Spinal cord (tissue), 9 donors: ENCODE measurements at regions not wholly inside any gene's neighbourhood (a gene's known extent, or its start where the extent isn't known, plus 50 kb on each side); places are given as distances from the start of the nearest gene placed in this dataset.

Source experiments
- DNase-seq, 6 donors: peaks; one replicate each; pipeline versions ENCODE4 v3.0.0 to v3.0.0-alpha.2; 2013 to 2015; ENCODE audit warnings: low spot score in 6 of 6, low read depth in 4 of 6
- H3K27ac ChIP-seq: one replicate; pipeline ENCODE4 v1.5.1; 2013; ENCODE audit warnings: low read depth, low read length, control low read depth
- H3K27me3 ChIP-seq: one replicate; pipeline ENCODE4 v1.6.1; 2013; ENCODE audit warnings: low read length; ENCODE audit not compliant: control insufficient read depth, insufficient read depth
- H3K36me3 ChIP-seq: one replicate; pipeline ENCODE4 v1.6.1; 2013; ENCODE audit warnings: low read length; ENCODE audit not compliant: control insufficient read depth, insufficient read depth
- H3K4me1 ChIP-seq: one replicate; pipeline ENCODE4 v1.6.1; 2013; ENCODE audit warnings: low read length; ENCODE audit not compliant: control insufficient read depth, insufficient read depth
- H3K4me3 ChIP-seq: one replicate; pipeline ENCODE4 v1.5.1; 2013; ENCODE audit warnings: low read depth, low read length, control low read depth
- H3K9me3 ChIP-seq: one replicate; pipeline ENCODE4 v1.6.1; 2013; ENCODE audit warnings: low read length; ENCODE audit not compliant: control insufficient read depth, insufficient read depth
- whole genome bisulfite sequencing: methylation state at CpG from one replicate; pipeline ENCODE4 v1.1.5; 2013; ENCODE audit warnings: missing lambda C conversion rate; ENCODE audit not compliant: insufficient coverage; 5-methylcytosine and 5-hydroxymethylcytosine counted together
- donor health status: healthy.

DNA sequence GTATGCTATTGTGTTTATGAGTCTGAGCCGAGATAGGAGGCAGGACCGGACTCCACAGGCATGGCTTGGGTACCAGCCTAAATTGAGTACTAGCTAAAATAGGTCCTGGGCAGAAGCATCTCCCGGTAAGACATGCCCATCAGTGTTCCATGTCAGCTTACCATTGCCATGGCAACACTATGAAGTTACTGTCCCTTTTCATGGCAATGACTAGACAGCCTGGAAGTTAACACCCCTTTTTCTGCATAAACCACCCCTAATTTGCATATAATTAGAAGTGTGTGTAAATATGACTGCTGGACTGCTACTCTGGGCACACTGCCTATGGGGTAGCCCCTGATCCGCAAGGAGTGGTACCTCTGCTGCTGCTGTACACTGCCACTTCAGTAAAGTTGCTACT, 1005.1 kb upstream of the FAM98A start:
- Histone ChIP-seq H3K36me3 (no peaks in the 10 kb centered on the region), H3K4me1 (no peaks in the 10 kb centered on the region), H3K9me3 (no peaks in the 10 kb centered on the region), H3K4me3 (no peak overlapping the region), H3K27me3 (no peaks in the 10 kb centered on the region), H3K27ac (no peak overlapping the region)
- 38% methylated on average over 1 of the region's 4 CpGs for WGBS
- DNase-seq: peak in 2 of 6 donors; percentile 17 to 31

DNA sequence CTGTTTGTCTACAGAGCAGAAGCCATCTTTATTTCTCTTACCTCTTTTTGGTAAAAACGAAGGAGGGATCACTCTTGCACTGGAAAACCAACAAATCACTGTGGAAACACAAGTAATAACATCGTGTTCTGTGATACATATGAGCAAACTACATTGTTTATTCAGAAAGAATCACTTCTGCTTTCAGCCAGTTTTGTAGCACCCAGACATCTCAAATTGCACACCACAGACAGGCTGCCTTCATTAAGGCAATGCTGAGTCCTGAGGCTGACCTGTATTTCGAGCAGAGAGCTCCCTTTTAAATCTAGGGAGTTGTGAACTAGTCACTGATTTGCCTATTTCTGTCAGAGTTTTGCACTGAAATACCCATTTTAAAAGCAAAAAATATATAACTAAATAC, 1003.2 kb upstream of the FAM98A start:
- Histone ChIP-seq H3K4me1 (no peaks in the 10 kb centered on the region), H3K27me3 (no peaks in the 10 kb centered on the region), H3K36me3 (no peaks in the 10 kb centered on the region), H3K4me3 (no peak overlapping the region), H3K27ac (no peak overlapping the region), H3K9me3 (no peaks in the 10 kb centered on the region)
- no CpG with 5 or more reads among the region's 3 CpGs for WGBS
- DNase-seq: no peak

DNA sequence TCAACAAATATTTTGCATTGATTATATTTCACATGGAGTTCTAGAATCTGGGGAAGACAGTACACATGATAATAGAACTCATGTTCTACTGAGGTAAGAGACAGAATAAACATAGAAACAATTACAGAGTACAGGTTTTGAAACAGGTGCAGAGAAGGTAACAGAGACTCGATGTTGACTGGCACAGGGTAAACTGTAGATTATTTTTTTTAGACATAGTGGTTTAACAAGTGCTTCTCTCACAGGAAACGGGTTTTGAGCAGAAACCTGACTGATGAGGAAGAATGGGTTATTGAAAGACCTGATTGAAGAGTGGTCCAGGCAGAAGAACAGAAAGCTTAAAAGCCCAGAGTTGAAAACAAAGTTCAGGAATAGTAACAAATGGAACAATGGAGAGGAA, 1002.5 kb upstream of the FAM98A start:
- no peaks in the 10 kb centered on the region for H3K9me3 ChIP-seq
- no peaks in the 10 kb centered on the region for H3K36me3 ChIP-seq
- H3K27me3 ChIP-seq: no peaks in the 10 kb centered on the region
- H3K27ac ChIP-seq: no peak overlapping the region
- no peaks in the 10 kb centered on the region for H3K4me1 ChIP-seq
- H3K4me3 ChIP-seq: no peak overlapping the region
- WGBS: 69% methylated on average over 2 of the region's 2 CpGs
- no peak for DNase-seq

DNA sequence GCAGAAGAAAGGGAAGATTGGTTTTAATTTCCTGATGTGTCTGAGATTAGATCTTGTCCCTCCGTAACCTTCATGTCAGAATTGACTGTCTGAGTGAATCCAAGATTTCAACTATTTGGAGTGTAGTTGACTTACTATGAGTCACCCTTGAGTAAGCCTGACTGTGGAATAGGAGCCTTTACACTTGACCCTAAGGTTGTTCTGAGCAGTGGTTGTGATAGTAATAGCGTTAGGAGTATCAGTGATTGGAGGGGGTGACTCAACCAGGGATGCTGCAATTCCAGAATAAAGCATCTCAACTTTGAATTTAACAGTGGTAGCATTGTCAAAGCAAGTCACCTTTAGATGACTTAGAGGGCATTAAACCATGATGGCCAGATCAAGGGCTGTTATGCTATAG, 979.5 kb upstream of the FAM98A start:
- Histone ChIP-seq H3K36me3 (no peaks in the 10 kb centered on the region), H3K4me1 (no peaks in the 10 kb centered on the region), H3K4me3 (no peak overlapping the region), H3K9me3 (no peaks in the 10 kb centered on the region), H3K27me3 (no peaks in the 10 kb centered on the region), H3K27ac (no peak overlapping the region)
- WGBS: 83% methylated on average over 1 of the region's 2 CpGs
- no peak for DNase-seq

DNA sequence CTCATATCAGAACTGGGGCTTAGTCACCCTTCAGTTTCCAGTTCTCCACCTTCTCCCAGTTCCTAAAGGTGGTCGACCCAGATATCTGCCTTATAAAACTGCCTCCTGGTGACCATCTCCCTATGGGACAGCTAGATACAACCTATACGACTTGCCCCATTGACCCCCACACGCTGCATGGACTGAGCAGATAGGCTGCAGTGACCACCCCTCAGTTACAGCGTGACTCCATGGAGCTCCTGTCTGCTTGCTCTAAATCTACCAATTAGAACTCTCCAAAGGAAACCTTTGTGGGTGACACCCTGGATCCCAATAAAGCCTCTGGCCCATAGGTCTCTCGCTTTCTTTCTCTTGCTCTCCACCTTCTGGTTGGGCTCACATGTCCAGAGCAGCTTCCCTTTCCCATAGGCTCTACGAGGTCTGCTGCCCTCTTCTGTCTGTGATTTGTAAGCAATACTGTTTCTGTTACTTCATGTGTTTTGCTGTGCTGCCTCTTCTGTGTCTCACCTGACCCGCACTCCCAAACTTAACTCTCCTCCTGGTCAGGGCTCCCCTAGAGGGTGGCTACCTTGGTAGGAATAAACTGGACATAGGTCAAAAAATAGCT, 971.3 kb upstream of the FAM98A start:
- 83% methylated on average over 4 of the region's 7 CpGs for WGBS
- Histone ChIP-seq H3K9me3 (no peaks in the 10 kb centered on the region), H3K27me3 (no peaks in the 10 kb centered on the region), H3K4me1 (no peaks in the 10 kb centered on the region), H3K4me3 (no peak overlapping the region), H3K36me3 (no peaks in the 10 kb centered on the region), H3K27ac (no peak overlapping the region)
- peak in 2 of 6 donors; percentile 12 to 21 for DNase-seq

DNA sequence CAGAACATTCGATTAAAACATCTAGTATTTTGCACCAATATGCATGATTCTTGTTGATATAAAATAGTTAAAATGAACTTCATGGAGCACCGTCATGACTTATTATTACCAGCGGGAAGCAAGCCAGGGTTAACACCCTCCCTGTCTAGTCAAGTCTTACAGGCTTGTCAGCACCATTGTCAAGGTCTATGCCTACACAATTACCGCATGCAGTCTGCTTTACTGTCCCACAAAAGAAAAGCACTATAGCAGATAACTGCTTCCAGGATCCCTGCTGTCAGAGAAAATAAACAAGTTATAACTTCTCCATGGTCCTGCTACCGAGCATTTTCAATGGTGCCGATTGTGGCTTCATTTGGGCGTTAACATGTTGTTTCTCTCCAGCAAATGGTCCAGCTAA, 968.0 kb upstream of the FAM98A start:
- WGBS: 32% methylated on average over 5 of the region's 7 CpGs
- no peaks in the 10 kb centered on the region for H3K27me3 ChIP-seq
- no peaks in the 10 kb centered on the region for H3K4me1 ChIP-seq
- no peak overlapping the region for H3K4me3 ChIP-seq
- peak in 1 of 6 donors; percentile 25 for DNase-seq
- H3K9me3 ChIP-seq: no peaks in the 10 kb centered on the region
- no peaks in the 10 kb centered on the region for H3K36me3 ChIP-seq
- H3K27ac ChIP-seq: no peak overlapping the region

DNA sequence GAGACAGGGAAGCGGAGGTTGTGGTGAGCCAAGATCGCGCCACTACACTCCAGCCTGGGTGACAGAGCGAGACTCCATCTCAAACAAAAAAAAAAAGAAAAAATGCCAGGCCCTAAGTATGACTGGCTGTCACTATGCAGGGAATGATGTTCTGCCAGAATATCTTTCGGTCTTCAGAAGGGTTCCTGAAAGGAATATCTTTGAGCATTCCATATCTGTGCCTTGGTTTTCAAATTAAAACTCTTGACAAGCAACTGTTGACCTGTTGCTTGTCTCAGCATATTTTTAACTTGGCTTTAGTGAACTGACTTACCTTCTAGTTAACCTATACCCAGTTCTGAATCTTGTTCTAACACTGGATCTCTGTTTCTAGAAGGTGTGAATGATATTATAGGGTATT, 953.2 kb upstream of the FAM98A start:
- Histone ChIP-seq H3K9me3 (no peaks in the 10 kb centered on the region), H3K4me3 (no peak overlapping the region), H3K4me1 (no peaks in the 10 kb centered on the region), H3K27ac (no peak overlapping the region), H3K36me3 (no peaks in the 10 kb centered on the region), H3K27me3 (no peaks in the 10 kb centered on the region)
- no peak for DNase-seq
- 100% methylated on average over 1 of the region's 5 CpGs for WGBS

DNA sequence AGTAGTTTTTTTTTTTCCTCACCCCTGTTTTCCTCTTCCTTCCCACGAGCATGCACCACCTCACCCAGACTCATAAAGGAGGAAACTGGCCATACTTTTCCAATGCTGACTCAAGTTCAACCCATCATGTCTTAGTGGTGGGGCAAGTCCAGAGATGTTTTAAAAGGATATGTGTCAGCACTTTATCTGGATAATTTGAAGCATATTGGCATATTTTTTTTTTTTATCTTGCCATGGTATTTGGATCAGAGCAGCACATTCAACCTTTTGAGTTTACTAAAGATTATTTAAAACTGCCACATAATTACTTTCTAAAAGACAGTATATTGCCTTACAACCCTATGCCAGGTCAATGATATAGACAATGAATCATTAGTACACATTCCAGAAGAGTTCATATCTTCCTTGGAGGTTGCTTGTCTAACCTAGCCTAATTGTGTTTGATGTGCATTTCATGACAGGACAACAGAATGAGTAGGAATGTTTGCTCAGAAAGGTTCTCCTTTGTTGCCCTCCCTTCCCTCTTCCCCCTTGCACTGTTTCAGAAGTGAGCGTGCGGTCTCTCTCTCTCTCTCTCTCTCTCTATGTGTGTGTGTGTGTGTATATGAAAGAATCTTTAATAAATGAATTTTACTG, 950.7 kb upstream of the FAM98A start:
- Histone ChIP-seq H3K4me1 (no peaks in the 10 kb centered on the region), H3K9me3 (no peaks in the 10 kb centered on the region), H3K36me3 (no peaks in the 10 kb centered on the region), H3K4me3 (no peak overlapping the region), H3K27me3 (no peaks in the 10 kb centered on the region), H3K27ac (no peak overlapping the region)
- WGBS: no CpG with 5 or more reads among the region's 3 CpGs
- DNase-seq: no peak

DNA sequence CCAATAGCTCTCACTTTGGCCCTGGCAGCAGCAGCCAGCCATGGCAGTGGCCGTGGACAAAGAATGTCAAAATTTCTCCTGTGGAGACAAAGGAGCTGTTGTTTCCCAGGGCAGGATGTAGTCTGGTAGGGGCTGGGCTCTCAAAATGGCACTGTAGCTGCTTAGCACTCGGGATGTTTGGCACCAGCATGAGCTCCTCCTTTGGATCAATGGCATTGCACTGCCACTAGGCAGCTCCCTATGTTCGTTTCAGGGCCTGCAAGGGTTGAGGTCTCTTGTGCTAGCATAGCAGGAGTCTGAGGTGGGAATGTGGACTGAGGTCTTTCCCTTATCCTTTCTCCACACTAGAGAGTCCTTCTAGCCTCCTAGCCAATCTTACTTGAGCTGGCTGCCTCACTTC, 948.8 kb upstream of the FAM98A start:
- WGBS: 35% methylated on average over 2 of the region's 3 CpGs

DNA sequence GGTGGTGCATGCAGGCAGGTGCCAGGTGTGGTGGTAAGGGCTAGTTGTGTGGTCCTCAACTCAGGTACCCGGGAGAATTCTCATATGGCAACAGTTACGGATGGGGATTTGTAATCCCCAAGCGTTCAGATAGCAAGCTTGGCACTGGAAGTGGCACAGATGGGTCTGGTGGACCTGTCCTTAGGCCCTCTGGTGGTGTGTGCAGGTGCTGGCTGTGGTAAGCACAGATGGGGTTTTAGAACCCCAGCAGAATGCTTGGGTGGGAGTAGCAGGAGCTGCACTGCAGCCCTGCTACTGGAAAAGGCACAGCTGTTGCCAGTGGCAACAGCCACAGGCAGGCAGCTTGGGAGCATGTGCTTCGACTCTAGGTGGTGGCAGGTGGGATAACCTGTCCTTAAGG, 948.2 kb upstream of the FAM98A start:
- no peak overlapping the region for H3K4me3 ChIP-seq
- H3K27ac ChIP-seq: no peak overlapping the region
- H3K4me1 ChIP-seq: no peaks in the 10 kb centered on the region
- H3K9me3 ChIP-seq: no peaks in the 10 kb centered on the region
- 75% methylated on average over 4 of the region's 4 CpGs for WGBS
- no peak for DNase-seq
- no peaks in the 10 kb centered on the region for H3K36me3 ChIP-seq
- H3K27me3 ChIP-seq: no peaks in the 10 kb centered on the region

More for the DNA sequence above, 948.8 kb upstream of the FAM98A start:
- no peaks in the 10 kb centered on the region for H3K4me1 ChIP-seq
- H3K36me3 ChIP-seq: no peaks in the 10 kb centered on the region
- no peak overlapping the region for H3K4me3 ChIP-seq
- DNase-seq: no peak
- H3K9me3 ChIP-seq: no peaks in the 10 kb centered on the region
- no peak overlapping the region for H3K27ac ChIP-seq
- no peaks in the 10 kb centered on the region for H3K27me3 ChIP-seq
